ENCODE measurements at regions not wholly inside any gene's neighbourhood (a gene's known extent, or its start where the extent isn't known, plus 50 kb on each side); places are given as distances from the start of the nearest gene placed in this dataset.

- intact Hi-C loops (cut with DNase I) = no loop called here
Measured at GRCh38 chr18:61731178-61731577, 161.6 kb downstream of the RNF152 start.

GRCh38 chr18:61729322-61729721 lies 163.5 kb downstream of the RNF152 start:
- Histone ChIP-seq H3K36me3 (no peaks in the 10 kb centered on the region), H3K4me1 (peaks cover 0 to 21% (median 8%) of the 10 kb centered on the region in 4 donors), H3K9me3 (no peaks in the 10 kb centered on the region), H3K27me3 (no peaks in the 10 kb centered on the region), H3K27ac (no peak overlapping the region), H3K4me3 (no peak overlapping the region)
- intact Hi-C loops (cut with DNase I) = no loop called here
- no peak for TF ChIP-seq CTCF (IDR thresholded peaks at IDR 0.05)
- DNase-seq = no peak

More at GRCh38 chr18:61731178-61731577, 161.6 kb downstream of the RNF152 start:
- H3K4me1 ChIP-seq = peaks cover 0 to 21% (median 8%) of the 10 kb centered on the region in 4 donors
- no peaks in the 10 kb centered on the region for H3K36me3 ChIP-seq
- 61 to 85% methylated on average over 5 of the region's 5 CpGs for WGBS, 2 donors
- no peak overlapping the region for H3K4me3 ChIP-seq
- H3K27ac ChIP-seq = peak overlapping the region in 3 of 4 donors; percentile 11 to 72 (median 24)
- peak in 1 of 4 donors; percentile 7 for TF ChIP-seq EP300 (IDR thresholded peaks at IDR 0.05)
- TF ChIP-seq POLR2AphosphoS5 (IDR thresholded peaks at IDR 0.05) = peak in 1 of 4 donors; percentile 48
- TF ChIP-seq POLR2A (IDR thresholded peaks at IDR 0.05) = no peak
- no peak for TF ChIP-seq CTCF (IDR thresholded peaks at IDR 0.05)
- H3K27me3 ChIP-seq = no peaks in the 10 kb centered on the region
- no peaks in the 10 kb centered on the region for H3K9me3 ChIP-seq
- DNase-seq = no peak

- H3K27me3 ChIP-seq = no peaks in the 10 kb centered on the region
- peaks cover 0 to 12% (median 5%) of the 10 kb centered on the region in 4 donors for H3K4me1 ChIP-seq
- TF ChIP-seq EP300 (IDR thresholded peaks at IDR 0.05) = no peak
- TF ChIP-seq POLR2AphosphoS5 (IDR thresholded peaks at IDR 0.05) = no peak
- no peaks in the 10 kb centered on the region for H3K9me3 ChIP-seq
- H3K36me3 ChIP-seq = no peaks in the 10 kb centered on the region
- DNase-seq = no peak
- WGBS, 2 donors = 86 to 95% methylated on average over 4 of the region's 4 CpGs
- H3K27ac ChIP-seq = no peak overlapping the region
- H3K4me3 ChIP-seq = no peak overlapping the region
- intact Hi-C loops (cut with DNase I) = no loop called here
Measured at GRCh38 chr18:61727241-61728193, 165.3 kb downstream of the RNF152 start.

- Histone ChIP-seq H3K36me3 (no peaks in the 10 kb centered on the region), H3K9me3 (no peaks in the 10 kb centered on the region), H3K27me3 (no peaks in the 10 kb centered on the region), H3K4me1 (no peaks in the 10 kb centered on the region), H3K4me3 (no peak overlapping the region), H3K27ac (no peak overlapping the region)
- WGBS, 2 donors = 87 to 95% methylated on average over 8 of the region's 8 CpGs
- TF ChIP-seq POLR2AphosphoS5 (IDR thresholded peaks at IDR 0.05) (no peak), POLR2A (IDR thresholded peaks at IDR 0.05) (no peak), EP300 (IDR thresholded peaks at IDR 0.05) (no peak), CTCF (IDR thresholded peaks at IDR 0.05) (no peak)
- intact Hi-C loops (cut with DNase I) = no loop called here
- no peak for DNase-seq
Measured at GRCh38 chr18:61724532-61724931, 168.3 kb downstream of the RNF152 start.

- H3K4me3 ChIP-seq = no peak overlapping the region
- no peaks in the 10 kb centered on the region for H3K9me3 ChIP-seq
- no peak for DNase-seq
- H3K4me1 ChIP-seq = no peaks in the 10 kb centered on the region
- intact Hi-C loops (cut with DNase I) = no loop called here
- TF ChIP-seq POLR2A (IDR thresholded peaks at IDR 0.05) (no peak), POLR2AphosphoS5 (IDR thresholded peaks at IDR 0.05) (no peak), EP300 (IDR thresholded peaks at IDR 0.05) (no peak), CTCF (IDR thresholded peaks at IDR 0.05) (no peak)
- no peaks in the 10 kb centered on the region for H3K27me3 ChIP-seq
- H3K36me3 ChIP-seq = no peaks in the 10 kb centered on the region
- 95 to 97% methylated on average over 2 of the region's 2 CpGs for WGBS, 2 donors
- no peak overlapping the region for H3K27ac ChIP-seq
Measured at GRCh38 chr18:61722247-61722646, 170.6 kb downstream of the RNF152 start.
